Caco-2 (cell line): ENCODE measurements at regions not wholly inside any gene's neighbourhood (a gene's known extent, or its start where the extent isn't known, plus 50 kb on each side); places are given as distances from the start of the nearest gene placed in this dataset.

Experiments used
- BruUV-seq: library from RNA; stranded (reverse); fragments of 400-500 nt; replicated peaks from 2 replicates; lab custom pipeline; 2021; lab: Mats Ljungman, UMichigan
- CTCF ChIA-PET: fragments of 300-600 bp; sonication (Branson Sonifier 250); formaldehyde crosslinking; loops from one replicate; lab custom pipeline; 2022; ENCODE audit warnings: antibody characterized with exemption; lab: Charles Lee
- POLR2A ChIA-PET: fragments of 300-600 bp; sonication (Branson Sonifier 250); formaldehyde crosslinking; loops from one replicate; lab custom pipeline; 2022; ENCODE audit warnings: antibody characterized with exemption; lab: Charles Lee
- DNase-seq, 2 experiments: peaks; one replicate each; pipeline versions ENCODE4 v3.0.0 to v3.0.0-alpha.2; 2020 to 2022
- H3K27me3 ChIP-seq: replicated peaks from 2 replicates; pipeline ENCODE4 v1.6.0; 2011; ENCODE audit warnings: low read length; ENCODE audit not compliant: control insufficient read depth, insufficient read depth
- H3K36me3 ChIP-seq: 2 replicates; pipeline ENCODE4 v1.5.1; 2011; ENCODE audit warnings: low read length; ENCODE audit not compliant: control insufficient read depth, insufficient read depth
- H3K4me1 ChIP-seq: fragments of 250-450 bp; sonication (Bioruptor Pico); 2 replicates; pipeline ENCODE4 v1.5.1; 2020; ENCODE audit warnings: mild to moderate bottlenecking
- H3K4me3 ChIP-seq: 2 replicates; pipeline ENCODE4 v1.5.1; 2011; ENCODE audit warnings: low read depth, mild to moderate bottlenecking, control low read depth, low read length
- H3K9me3 ChIP-seq: fragments of 250-450 bp; sonication (Bioruptor Pico); 2 replicates; pipeline ENCODE4 v1.5.1; 2020; ENCODE audit warnings: mild to moderate bottlenecking, moderate library complexity
- H3K27ac Mint-ChIP-seq: one replicate; pipeline ENCODE4 v1.8.0; 2022; ENCODE audit warnings: mixed read lengths; ENCODE audit not compliant: unreplicated experiment
- H3K27me3 Mint-ChIP-seq: one replicate; pipeline ENCODE4 v1.8.0; 2022; ENCODE audit warnings: mixed read lengths; ENCODE audit not compliant: insufficient read depth, unreplicated experiment
- H3K36me3 Mint-ChIP-seq: one replicate; pipeline ENCODE4 v1.8.0; 2022; ENCODE audit warnings: mild to moderate bottlenecking, mixed read lengths; ENCODE audit not compliant: insufficient read depth, unreplicated experiment
- H3K4me1 Mint-ChIP-seq: one replicate; pipeline ENCODE4 v1.8.0; 2022; ENCODE audit warnings: low read depth, mixed read lengths; ENCODE audit not compliant: unreplicated experiment
- H3K4me3 Mint-ChIP-seq: one replicate; pipeline ENCODE4 v1.8.0; 2022; ENCODE audit warnings: mild to moderate bottlenecking, moderate library complexity, mixed read lengths; ENCODE audit not compliant: unreplicated experiment
- H3K9me3 Mint-ChIP-seq: one replicate; pipeline ENCODE4 v1.8.0; 2022; ENCODE audit warnings: mixed read lengths; ENCODE audit not compliant: unreplicated experiment
- CTCF ChIP-seq, 2 experiments: fragments of 200-600 bp in 1 of 2; IDR thresholded peaks; 1 replicate in 1 of 2; 2 replicates in 1 of 2; pipeline versions ENCODE4 v1.5.1 to v1.8.0; 2011 to 2022; ENCODE audit warnings: antibody characterized with exemption in 1 of 2, control low read depth in 1 of 2, inconsistent platforms in 1 of 2, low read depth in 1 of 2, low read length in 1 of 2, mild to moderate bottlenecking in 1 of 2, moderate library complexity in 1 of 2; ENCODE audit not compliant: insufficient read depth in 1 of 2, severe bottlenecking in 1 of 2, unreplicated experiment in 1 of 2
- intact Hi-C: fragments of 100-400 bp; cut with micrococcal nuclease; formaldehyde crosslinking; loops from one replicate; pipeline ENCODE4 v1.10.0; 2022; ENCODE audit not compliant: unreplicated experiment

GRCh38 chr12:115730975-115731541 lies 546.4 kb downstream of the MED13L start:
- Histone ChIP-seq H3K9me3 (no peaks in the 10 kb centered on the region), H3K4me1 (no peaks in the 10 kb centered on the region), H3K36me3 (no peaks in the 10 kb centered on the region), H3K27me3 (no peaks in the 10 kb centered on the region), H3K4me3 (no peak overlapping the region)
- POLR2A ChIA-PET, result no interaction called here
- BruUV-seq, result no TSS peak
- no peak for DNase-seq
- no peak overlapping the region for H3K27ac Mint-ChIP-seq
- H3K9me3 Mint-ChIP-seq, result no peaks in the 10 kb centered on the region
- no peak for TF ChIP-seq CTCF (IDR thresholded peaks at IDR 0.05; ENCODE audit: insufficient read depth in 1 of 2, low read depth in 1 of 2, low read length in 1 of 2, severe bottlenecking in 1 of 2, unreplicated experiment in 1 of 2)
- H3K4me1 Mint-ChIP-seq, result no peaks in the 10 kb centered on the region
- intact Hi-C loops, result no loop called here
- peaks cover 7% of the 10 kb centered on the region for H3K27me3 Mint-ChIP-seq
- H3K4me3 Mint-ChIP-seq, result no peak overlapping the region
- no peaks in the 10 kb centered on the region for H3K36me3 Mint-ChIP-seq
- CTCF ChIA-PET, result interaction anchor here (0.6 kb wide), 1 partner anchor 17 kb away, joined by 8 read pairs; no protein-coding TSS in a partner anchor

- Histone ChIP-seq H3K27me3 (no peaks in the 10 kb centered on the region), H3K4me1 (no peaks in the 10 kb centered on the region), H3K9me3 (no peaks in the 10 kb centered on the region), H3K4me3 (no peak overlapping the region), H3K36me3 (no peaks in the 10 kb centered on the region)
- Mint-ChIP-seq H3K9me3 (no peaks in the 10 kb centered on the region), H3K4me1 (no peaks in the 10 kb centered on the region), H3K4me3 (no peak overlapping the region), H3K36me3 (no peaks in the 10 kb centered on the region), H3K27ac (no peak overlapping the region), H3K27me3 (peaks cover 10% of the 10 kb centered on the region)
- TF ChIP-seq CTCF (IDR thresholded peaks at IDR 0.05; ENCODE audit: insufficient read depth in 1 of 2, low read depth in 1 of 2, low read length in 1 of 2, severe bottlenecking in 1 of 2, unreplicated experiment in 1 of 2), result no peak
- DNase-seq, result no peak
- ChIA-PET CTCF (no interaction called here), POLR2A (no interaction called here)
- intact Hi-C loops, result no loop called here
- no TSS peak for BruUV-seq
Observed at GRCh38 chr12:115726691-115727090, 550.8 kb downstream of the MED13L start.

DNA sequence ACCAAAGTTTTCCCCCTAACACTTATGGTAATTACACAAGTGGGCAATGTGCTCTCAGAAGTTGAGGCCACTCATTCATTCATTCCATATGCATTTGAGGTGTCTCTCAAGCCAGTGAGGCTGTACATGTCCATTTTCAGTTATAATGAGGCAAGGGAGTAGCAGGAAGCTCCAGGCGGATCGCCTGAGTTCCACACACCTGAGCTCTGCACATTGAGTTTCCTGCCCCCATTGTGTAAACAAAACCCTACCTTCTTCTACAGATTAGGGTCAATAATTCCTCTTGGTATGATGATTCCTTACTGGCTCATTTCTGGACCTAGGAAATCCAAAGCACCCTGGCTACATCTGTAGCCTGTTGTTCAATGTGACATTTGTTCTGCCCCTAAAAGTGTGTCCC lies 555.3 kb downstream of the MED13L start:
- H3K27ac Mint-ChIP-seq, result no peak overlapping the region
- BruUV-seq, result no TSS peak
- H3K27me3 Mint-ChIP-seq, result peaks cover 8% of the 10 kb centered on the region
- no peaks in the 10 kb centered on the region for H3K27me3 ChIP-seq
- intact Hi-C loops, result no loop called here
- no peak for DNase-seq
- no peaks in the 10 kb centered on the region for H3K4me1 Mint-ChIP-seq
- H3K9me3 Mint-ChIP-seq, result no peaks in the 10 kb centered on the region
- ChIA-PET CTCF (no interaction called here), POLR2A (no interaction called here)
- H3K36me3 ChIP-seq, result no peaks in the 10 kb centered on the region
- H3K36me3 Mint-ChIP-seq, result no peaks in the 10 kb centered on the region
- TF ChIP-seq CTCF (IDR thresholded peaks at IDR 0.05; ENCODE audit: insufficient read depth in 1 of 2, low read depth in 1 of 2, low read length in 1 of 2, severe bottlenecking in 1 of 2, unreplicated experiment in 1 of 2), result no peak
- no peaks in the 10 kb centered on the region for H3K4me1 ChIP-seq
- no peak overlapping the region for H3K4me3 Mint-ChIP-seq
- no peak overlapping the region for H3K4me3 ChIP-seq
- H3K9me3 ChIP-seq, result no peaks in the 10 kb centered on the region
